GM19438 (cell line): ENCODE measurements at regions not wholly inside any gene's neighbourhood (a gene's known extent, or its start where the extent isn't known, plus 50 kb on each side); places are given as distances from the start of the nearest gene placed in this dataset.
A peak's percentile ranks its signal among the peaks of the same experiment; 100 is the strongest.

ENCODE experiments used
- ATAC-seq: cut with Tn5 transposase; IDR thresholded peaks from one replicate; pipeline ENCODE4 v1.9.1; 2021; ENCODE audit warnings: low read depth; ENCODE audit not compliant: unreplicated experiment

- no peak for ATAC-seq
These were observed 136.1 kb downstream of the ASCL1 start for GRCh38 chr12:103093499-103094106.

- ATAC-seq: no peak
These were observed 140.0 kb downstream of the ASCL1 start for GRCh38 chr12:103097496-103097895.

- ATAC-seq: no peak
These were observed 142.9 kb downstream of the ASCL1 start for GRCh38 chr12:103100257-103100831.

- peak; percentile 69 for ATAC-seq
These were observed 144.8 kb downstream of the ASCL1 start for GRCh38 chr12:103102225-103102744.

- peak; percentile 55 for ATAC-seq
These were observed 148.6 kb downstream of the ASCL1 start for GRCh38 chr12:103105971-103106597.

GRCh38 chr12:103109861-103110260 lies 152.4 kb downstream of the ASCL1 start:
- ATAC-seq: no peak

- ATAC-seq: peak; percentile 96
These were observed 157.0 kb downstream of the ASCL1 start for GRCh38 chr12:103114296-103115055.

- no peak for ATAC-seq
These were observed 171.5 kb downstream of the ASCL1 start for GRCh38 chr12:103128862-103129501.

GRCh38 chr12:103130564-103130963 lies 173.1 kb downstream of the ASCL1 start:
- no peak for ATAC-seq

- no peak for ATAC-seq
These were observed 181.1 kb downstream of the ASCL1 start for GRCh38 chr12:103138538-103138937.

- no peak for ATAC-seq
These were observed 182.4 kb downstream of the ASCL1 start for GRCh38 chr12:103139876-103140275.

GRCh38 chr12:103140286-103140685 lies 182.8 kb downstream of the ASCL1 start:
- ATAC-seq: no peak

- no peak for ATAC-seq
These were observed 186.8 kb downstream of the ASCL1 start for GRCh38 chr12:103144278-103144677.

GRCh38 chr12:103160622-103161021 lies 203.1 kb downstream of the ASCL1 start:
- ATAC-seq: no peak

GRCh38 chr12:103161582-103162362 lies 204.3 kb downstream of the ASCL1 start:
- ATAC-seq: no peak

- no peak for ATAC-seq
These were observed 209.5 kb downstream of the ASCL1 start for GRCh38 chr12:103166949-103167348.

- no peak for ATAC-seq
These were observed 215.1 kb downstream of the ASCL1 start for GRCh38 chr12:103172447-103173112.

GRCh38 chr12:103175625-103176024 lies 218.2 kb downstream of the ASCL1 start:
- ATAC-seq: no peak

GRCh38 chr12:103177639-103178255 lies 220.3 kb downstream of the ASCL1 start:
- no peak for ATAC-seq
